K562 (cell line): ENCODE measurements at regions not wholly inside any gene's neighbourhood (a gene's known extent, or its start where the extent isn't known, plus 50 kb on each side); places are given as distances from the start of the nearest gene placed in this dataset.

Source experiments
- EP300 ChIP-seq: IDR thresholded peaks from 2 replicates; pipeline ENCODE4 v1.6.1; 2012; ENCODE audit warnings: low read length, improper control_type of control experiment
- TF ChIP-seq, protein P1 (sequence below): conservative IDR thresholded peaks from 2 replicates; pipeline ENCODE4 v1.6.1; 2011; ENCODE audit warnings: low read depth, mild to moderate bottlenecking, low read length; ENCODE audit not compliant: control insufficient read depth

DNA sequence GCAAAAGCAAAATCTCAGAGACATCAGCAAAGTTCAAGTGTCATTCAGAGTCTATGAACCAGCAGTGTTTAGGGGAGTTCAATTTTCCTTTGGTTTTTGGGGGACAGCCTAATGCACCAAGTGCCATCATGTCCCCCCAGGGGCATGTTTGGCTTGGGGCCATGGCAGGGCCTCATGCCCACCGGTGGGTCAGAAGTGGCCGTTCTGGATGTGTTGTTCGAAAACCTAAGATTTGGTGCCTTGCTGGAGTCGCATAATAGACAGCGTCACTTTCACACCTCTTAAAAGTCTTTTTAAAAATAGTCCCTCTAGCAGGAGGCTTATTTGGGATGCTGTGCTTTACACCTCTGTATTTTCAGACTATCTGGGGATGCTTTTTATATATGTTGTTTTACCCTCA is 250.1 kb downstream of the ZNF536 start:
- TF ChIP-seq, protein P1, sequence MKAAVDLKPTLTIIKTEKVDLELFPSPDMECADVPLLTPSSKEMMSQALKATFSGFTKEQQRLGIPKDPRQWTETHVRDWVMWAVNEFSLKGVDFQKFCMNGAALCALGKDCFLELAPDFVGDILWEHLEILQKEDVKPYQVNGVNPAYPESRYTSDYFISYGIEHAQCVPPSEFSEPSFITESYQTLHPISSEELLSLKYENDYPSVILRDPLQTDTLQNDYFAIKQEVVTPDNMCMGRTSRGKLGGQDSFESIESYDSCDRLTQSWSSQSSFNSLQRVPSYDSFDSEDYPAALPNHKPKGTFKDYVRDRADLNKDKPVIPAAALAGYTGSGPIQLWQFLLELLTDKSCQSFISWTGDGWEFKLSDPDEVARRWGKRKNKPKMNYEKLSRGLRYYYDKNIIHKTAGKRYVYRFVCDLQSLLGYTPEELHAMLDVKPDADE: no peak
- TF ChIP-seq EP300: no peak
